Activated T-cell treated with anti-CD3 and anti-CD28 coated beads, Interleukin-2, amount 50 U/mL, for 24 hours (primary cell): ENCODE measurements at regions not wholly inside any gene's neighbourhood (a gene's known extent, or its start where the extent isn't known, plus 50 kb on each side); places are given as distances from the start of the nearest gene placed in this dataset.

Experiments
- DNase-seq: peaks from one replicate; pipeline ENCODE4 v3.0.0-alpha.2; 2020
- H3K27ac Mint-ChIP-seq: 2 replicates; pipeline ENCODE4 v1.8.0; 2020; ENCODE audit warnings: mild to moderate bottlenecking, mixed read lengths
- H3K27me3 Mint-ChIP-seq: 2 replicates; pipeline ENCODE4 v1.8.0; 2020; ENCODE audit warnings: mixed read lengths
- H3K36me3 Mint-ChIP-seq: 2 replicates; pipeline ENCODE4 v1.8.0; 2020; ENCODE audit warnings: low read depth, mixed read lengths
- H3K4me1 Mint-ChIP-seq: 2 replicates; pipeline ENCODE4 v1.8.0; 2020; ENCODE audit warnings: low read depth, mixed read lengths
- H3K4me3 Mint-ChIP-seq: 2 replicates; pipeline ENCODE4 v1.8.0; 2020; ENCODE audit warnings: mild to moderate bottlenecking, moderate library complexity, mixed read lengths
- H3K9me3 Mint-ChIP-seq: 2 replicates; pipeline ENCODE4 v1.8.0; 2020; ENCODE audit warnings: mixed read lengths

DNA sequence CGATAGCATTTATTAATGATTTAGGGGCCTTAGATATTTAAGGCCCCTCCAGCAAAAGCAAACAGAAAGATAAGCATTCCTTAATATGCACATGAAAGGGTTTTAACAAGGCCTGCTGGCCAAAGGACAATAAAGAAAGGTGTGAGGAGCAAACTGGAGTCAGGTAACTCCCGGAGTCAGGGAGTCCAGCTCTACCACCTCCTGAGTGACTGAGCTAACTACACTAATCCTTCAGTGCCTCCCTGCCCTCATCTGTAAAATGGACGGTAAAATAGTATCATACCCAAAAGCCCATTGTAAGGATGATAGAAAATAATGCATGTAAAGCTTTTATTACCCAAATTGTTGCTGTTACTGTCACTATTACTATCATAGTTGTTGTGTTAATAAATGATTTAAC is 161.7 kb downstream of the SIPA1L2 start:
- Mint-ChIP-seq H3K27ac (no peak overlapping the region), H3K4me3 (no peak overlapping the region), H3K36me3 (peaks cover 3% of the 10 kb centered on the region), H3K27me3 (no peaks in the 10 kb centered on the region), H3K9me3 (no peaks in the 10 kb centered on the region), H3K4me1 (peaks cover 13% of the 10 kb centered on the region)
- no peak for DNase-seq

- Mint-ChIP-seq H3K4me1 (peaks cover 13% of the 10 kb centered on the region), H3K27ac (no peak overlapping the region), H3K9me3 (no peaks in the 10 kb centered on the region), H3K4me3 (no peak overlapping the region), H3K27me3 (no peaks in the 10 kb centered on the region), H3K36me3 (peaks cover 3% of the 10 kb centered on the region)
- DNase-seq: no peak
These were observed 162.7 kb downstream of the SIPA1L2 start for GRCh38 chr1:232467073-232467760.

- no peak for DNase-seq
- no peaks in the 10 kb centered on the region for H3K27me3 Mint-ChIP-seq
- peaks cover 5% of the 10 kb centered on the region for H3K4me1 Mint-ChIP-seq
- no peak overlapping the region for H3K4me3 Mint-ChIP-seq
- H3K27ac Mint-ChIP-seq: no peak overlapping the region
- H3K9me3 Mint-ChIP-seq: no peaks in the 10 kb centered on the region
- H3K36me3 Mint-ChIP-seq: peaks cover 3% of the 10 kb centered on the region
These were observed 165.6 kb downstream of the SIPA1L2 start for GRCh38 chr1:232464325-232464724.

- H3K27me3 Mint-ChIP-seq: no peaks in the 10 kb centered on the region
- no peak overlapping the region for H3K27ac Mint-ChIP-seq
- no peaks in the 10 kb centered on the region for H3K9me3 Mint-ChIP-seq
- DNase-seq: no peak
- peaks cover 8% of the 10 kb centered on the region for H3K4me1 Mint-ChIP-seq
- H3K36me3 Mint-ChIP-seq: peaks cover 3% of the 10 kb centered on the region
- no peak overlapping the region for H3K4me3 Mint-ChIP-seq
These were observed 166.7 kb downstream of the SIPA1L2 start for GRCh38 chr1:232463225-232463624.

- H3K9me3 Mint-ChIP-seq: no peaks in the 10 kb centered on the region
- no peak overlapping the region for H3K27ac Mint-ChIP-seq
- peaks cover 3% of the 10 kb centered on the region for H3K36me3 Mint-ChIP-seq
These were observed 167.7 kb downstream of the SIPA1L2 start for GRCh38 chr1:232462213-232462612.

GRCh38 chr1:232459826-232460225 is 170.1 kb downstream of the SIPA1L2 start:
- H3K4me3 Mint-ChIP-seq: no peak overlapping the region
- H3K27me3 Mint-ChIP-seq: no peaks in the 10 kb centered on the region
- no peaks in the 10 kb centered on the region for H3K36me3 Mint-ChIP-seq
- no peak for DNase-seq
- no peaks in the 10 kb centered on the region for H3K9me3 Mint-ChIP-seq
- H3K4me1 Mint-ChIP-seq: peaks cover 11% of the 10 kb centered on the region
- H3K27ac Mint-ChIP-seq: no peak overlapping the region

More at GRCh38 chr1:232462213-232462612, 167.7 kb downstream of the SIPA1L2 start:
- H3K4me1 Mint-ChIP-seq: peaks cover 11% of the 10 kb centered on the region
- no peaks in the 10 kb centered on the region for H3K27me3 Mint-ChIP-seq
- no peak for DNase-seq
- H3K4me3 Mint-ChIP-seq: no peak overlapping the region

DNA sequence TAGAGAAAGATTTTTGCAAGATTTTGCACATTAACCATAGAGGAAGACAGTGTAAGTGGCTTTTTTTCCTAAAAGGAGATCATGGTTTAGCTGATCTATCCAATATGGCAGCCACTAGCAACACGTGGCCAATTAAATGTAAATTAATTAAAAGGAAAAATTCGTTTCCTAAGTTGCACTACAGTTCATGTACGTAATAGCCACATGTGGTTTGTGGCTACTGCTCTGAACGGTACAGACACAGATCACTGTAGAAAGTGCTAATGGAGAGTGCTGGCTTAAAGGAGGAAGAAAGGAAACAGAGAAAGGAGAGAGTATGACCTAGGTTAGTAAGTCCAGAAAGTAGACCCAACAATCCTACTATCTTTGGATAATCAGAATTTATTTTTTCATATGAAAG is 170.8 kb downstream of the SIPA1L2 start:
- peaks cover 11% of the 10 kb centered on the region for H3K4me1 Mint-ChIP-seq
- H3K27ac Mint-ChIP-seq: no peak overlapping the region
- H3K27me3 Mint-ChIP-seq: no peaks in the 10 kb centered on the region
- no peak for DNase-seq
- H3K36me3 Mint-ChIP-seq: no peaks in the 10 kb centered on the region
- H3K4me3 Mint-ChIP-seq: no peak overlapping the region
- H3K9me3 Mint-ChIP-seq: no peaks in the 10 kb centered on the region

DNA sequence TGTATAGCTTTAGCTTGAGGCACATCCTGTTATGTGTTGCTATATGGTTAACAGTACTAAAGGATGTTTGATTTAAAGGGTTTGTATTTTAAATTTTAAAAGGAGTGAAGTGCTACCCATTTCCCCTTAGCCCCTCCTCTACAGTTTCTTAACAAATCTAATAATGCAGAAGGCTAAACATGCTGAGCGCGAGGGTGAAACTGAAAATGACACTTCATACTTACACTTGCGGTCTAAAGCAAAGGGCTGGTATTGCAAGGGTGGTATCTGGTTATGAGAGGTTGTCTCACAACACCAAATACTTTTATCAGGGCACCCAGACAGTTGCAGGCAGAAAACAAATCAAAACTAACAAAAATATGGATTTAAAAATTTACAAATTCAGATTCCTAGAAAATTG is 172.3 kb downstream of the SIPA1L2 start:
- H3K9me3 Mint-ChIP-seq: no peaks in the 10 kb centered on the region
- no peaks in the 10 kb centered on the region for H3K36me3 Mint-ChIP-seq
- H3K4me1 Mint-ChIP-seq: peaks cover 11% of the 10 kb centered on the region
- H3K27ac Mint-ChIP-seq: no peak overlapping the region
- no peak overlapping the region for H3K4me3 Mint-ChIP-seq
- no peak for DNase-seq
- no peaks in the 10 kb centered on the region for H3K27me3 Mint-ChIP-seq

GRCh38 chr1:232456714-232457113 is 173.2 kb downstream of the SIPA1L2 start:
- no peaks in the 10 kb centered on the region for H3K36me3 Mint-ChIP-seq
- H3K4me1 Mint-ChIP-seq: peaks cover 11% of the 10 kb centered on the region
- H3K27me3 Mint-ChIP-seq: no peaks in the 10 kb centered on the region
- no peak overlapping the region for H3K27ac Mint-ChIP-seq
- no peak for DNase-seq
- no peak overlapping the region for H3K4me3 Mint-ChIP-seq
- no peaks in the 10 kb centered on the region for H3K9me3 Mint-ChIP-seq

- Mint-ChIP-seq H3K4me1 (peaks cover 11% of the 10 kb centered on the region), H3K27me3 (no peaks in the 10 kb centered on the region), H3K36me3 (no peaks in the 10 kb centered on the region), H3K9me3 (no peaks in the 10 kb centered on the region), H3K4me3 (no peak overlapping the region), H3K27ac (no peak overlapping the region)
- no peak for DNase-seq
These were observed 175.6 kb downstream of the SIPA1L2 start for GRCh38 chr1:232454227-232454886.

- no peaks in the 10 kb centered on the region for H3K9me3 Mint-ChIP-seq
- no peaks in the 10 kb centered on the region for H3K36me3 Mint-ChIP-seq
- DNase-seq: no peak
- H3K27me3 Mint-ChIP-seq: no peaks in the 10 kb centered on the region
- H3K4me1 Mint-ChIP-seq: peaks cover 6% of the 10 kb centered on the region
- H3K4me3 Mint-ChIP-seq: no peak overlapping the region
- no peak overlapping the region for H3K27ac Mint-ChIP-seq
These were observed 177.0 kb downstream of the SIPA1L2 start for GRCh38 chr1:232452736-232453440.

DNA sequence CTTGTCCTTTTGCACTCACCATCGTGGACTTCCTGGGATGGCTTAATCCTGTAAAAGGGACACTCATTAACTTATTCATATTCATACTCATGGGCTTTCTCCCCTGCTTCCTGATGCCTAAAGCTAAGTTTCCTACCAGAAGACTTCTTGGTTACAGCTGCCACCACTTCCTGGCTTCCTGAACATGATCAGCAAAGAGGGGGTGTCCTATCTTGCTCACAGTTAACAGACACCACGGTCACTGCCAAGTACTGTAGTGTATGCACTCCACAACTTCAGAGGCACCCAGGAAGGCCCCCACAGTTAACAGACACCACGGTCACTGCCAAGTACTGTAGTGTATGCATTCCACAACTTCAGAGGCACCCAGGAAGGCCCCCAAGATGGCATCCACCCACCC is 177.8 kb downstream of the SIPA1L2 start:
- DNase-seq: no peak
- no peaks in the 10 kb centered on the region for H3K4me1 Mint-ChIP-seq
- H3K4me3 Mint-ChIP-seq: no peak overlapping the region
- no peak overlapping the region for H3K27ac Mint-ChIP-seq
- H3K9me3 Mint-ChIP-seq: no peaks in the 10 kb centered on the region
- H3K36me3 Mint-ChIP-seq: no peaks in the 10 kb centered on the region
- no peaks in the 10 kb centered on the region for H3K27me3 Mint-ChIP-seq

DNA sequence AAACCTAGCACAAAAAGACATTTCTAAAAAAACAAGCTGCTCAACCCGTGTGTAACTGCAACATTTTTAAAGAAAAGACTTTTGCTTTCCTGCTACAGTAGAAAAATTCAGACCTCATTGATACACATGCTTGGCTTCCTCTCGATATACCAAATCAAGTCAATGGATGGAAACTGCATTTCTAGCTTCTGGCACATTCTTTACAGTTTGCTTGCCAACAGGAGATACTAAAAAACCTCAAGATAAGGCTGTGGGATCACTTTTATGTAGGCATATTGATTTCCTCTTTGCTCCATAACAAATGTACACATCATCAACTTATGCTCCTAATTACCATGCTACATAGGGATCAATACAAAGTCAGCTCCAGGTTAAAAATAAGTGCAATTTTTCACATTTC is 178.4 kb downstream of the SIPA1L2 start:
- H3K36me3 Mint-ChIP-seq: no peaks in the 10 kb centered on the region
- no peak overlapping the region for H3K4me3 Mint-ChIP-seq
- no peak overlapping the region for H3K27ac Mint-ChIP-seq
- no peaks in the 10 kb centered on the region for H3K9me3 Mint-ChIP-seq
- H3K27me3 Mint-ChIP-seq: no peaks in the 10 kb centered on the region
- H3K4me1 Mint-ChIP-seq: no peaks in the 10 kb centered on the region
- no peak for DNase-seq

GRCh38 chr1:232450615-232451014 is 179.3 kb downstream of the SIPA1L2 start:
- Mint-ChIP-seq H3K4me3 (no peak overlapping the region), H3K27ac (no peak overlapping the region), H3K36me3 (no peaks in the 10 kb centered on the region), H3K27me3 (no peaks in the 10 kb centered on the region), H3K9me3 (no peaks in the 10 kb centered on the region), H3K4me1 (no peaks in the 10 kb centered on the region)
- no peak for DNase-seq

GRCh38 chr1:232447125-232447524 is 182.8 kb downstream of the SIPA1L2 start:
- Mint-ChIP-seq H3K4me3 (no peak overlapping the region), H3K27me3 (no peaks in the 10 kb centered on the region), H3K36me3 (no peaks in the 10 kb centered on the region), H3K4me1 (no peaks in the 10 kb centered on the region), H3K27ac (no peak overlapping the region), H3K9me3 (no peaks in the 10 kb centered on the region)
- no peak for DNase-seq
